A204.1 (cell line): ENCODE measurements at regions not wholly inside any gene's neighbourhood (a gene's known extent, or its start where the extent isn't known, plus 50 kb on each side); places are given as distances from the start of the nearest gene placed in this dataset.

ENCODE experiments used
- FAIRE-seq: peaks from 2 replicates; lab custom pipeline; 2012; peaks lifted over from hg19 to GRCh38; lab: Jason Lieb, UNC

GRCh38 chr13:47610687-47611086, 390.4 kb downstream of the SUCLA2 start:
- no peak for FAIRE-seq

GRCh38 chr13:47603365-47603764, 397.7 kb downstream of the SUCLA2 start:
- FAIRE-seq = no peak

- FAIRE-seq = peak; percentile 82
Measured at GRCh38 chr13:47598340-47598911, 402.6 kb downstream of the SUCLA2 start.

GRCh38 chr13:47594833-47595232, 406.2 kb downstream of the SUCLA2 start:
- no peak for FAIRE-seq

- FAIRE-seq = no peak
Measured at GRCh38 chr13:47592256-47592655, 408.8 kb downstream of the SUCLA2 start.

GRCh38 chr13:47588676-47589075, 412.4 kb downstream of the SUCLA2 start:
- FAIRE-seq = no peak

- FAIRE-seq = no peak
Measured at GRCh38 chr13:47572375-47572774, 428.7 kb downstream of the SUCLA2 start.

- no peak for FAIRE-seq
Measured at GRCh38 chr13:47564041-47564440, 437.0 kb downstream of the SUCLA2 start.

GRCh38 chr13:47556703-47557102, 444.4 kb downstream of the SUCLA2 start:
- FAIRE-seq = no peak

GRCh38 chr13:47555235-47555634, 445.8 kb downstream of the SUCLA2 start:
- FAIRE-seq = no peak

GRCh38 chr13:47553329-47553977, 447.6 kb downstream of the SUCLA2 start:
- no peak for FAIRE-seq

GRCh38 chr13:47549219-47549752, 451.8 kb downstream of the SUCLA2 start:
- FAIRE-seq = no peak

- no peak for FAIRE-seq
Measured at GRCh38 chr13:47548294-47548840, 452.7 kb downstream of the SUCLA2 start.

- FAIRE-seq = no peak
Measured at GRCh38 chr13:47546391-47547225, 454.5 kb downstream of the SUCLA2 start.

- no peak for FAIRE-seq
Measured at GRCh38 chr13:47545201-47546024, 455.7 kb downstream of the SUCLA2 start.

GRCh38 chr13:47539317-47539716, 461.8 kb downstream of the SUCLA2 start:
- FAIRE-seq = no peak

- no peak for FAIRE-seq
Measured at GRCh38 chr13:47523771-47524170, 477.3 kb downstream of the SUCLA2 start.

- FAIRE-seq = no peak
Measured at GRCh38 chr13:47521890-47522487, 479.1 kb downstream of the SUCLA2 start.

GRCh38 chr13:47519626-47520025, 481.4 kb downstream of the SUCLA2 start:
- FAIRE-seq = no peak

- no peak for FAIRE-seq
Measured at GRCh38 chr13:47518530-47518929, 482.5 kb downstream of the SUCLA2 start.

- no peak for FAIRE-seq
Measured at GRCh38 chr13:47511647-47512046, 489.4 kb downstream of the SUCLA2 start.
